Endodermal cell (in vitro differentiated cells): ENCODE measurements at regions not wholly inside any gene's neighbourhood (a gene's known extent, or its start where the extent isn't known, plus 50 kb on each side); places are given as distances from the start of the nearest gene placed in this dataset.

Experiments used
- DNase-seq: peaks from one replicate; pipeline ENCODE4 v3.0.0-alpha.2; 2017
- H3K27ac ChIP-seq: 2 replicates; pipeline ENCODE4 v1.5.1; 2013; ENCODE audit warnings: mild to moderate bottlenecking, low read depth, low read length, moderate library complexity
- H3K27me3 ChIP-seq: 2 replicates; pipeline ENCODE4 v1.6.1; 2013; ENCODE audit warnings: mild to moderate bottlenecking, low read length, moderate library complexity; ENCODE audit not compliant: insufficient read depth, control insufficient read depth, poor library complexity, severe bottlenecking
- H3K36me3 ChIP-seq: 2 replicates; pipeline ENCODE4 v1.7.0; 2013; ENCODE audit warnings: mild to moderate bottlenecking, low read length, moderate library complexity; ENCODE audit not compliant: control insufficient read depth, insufficient read depth
- H3K4me1 ChIP-seq: one replicate; pipeline ENCODE4 v1.7.0; 2013; ENCODE audit warnings: low read length; ENCODE audit not compliant: control insufficient read depth, insufficient read depth
- H3K4me3 ChIP-seq: 2 replicates; pipeline ENCODE4 v1.5.1; 2013; ENCODE audit warnings: mild to moderate bottlenecking, low read length, moderate library complexity
- H3K9ac ChIP-seq: 2 replicates; pipeline ENCODE4 v1.6.1; 2013; ENCODE audit warnings: mild to moderate bottlenecking, low read length, moderate library complexity; ENCODE audit not compliant: poor library complexity, severe bottlenecking; ENCODE audit errors: extremely low read depth
- H3K9me3 ChIP-seq: 2 replicates; pipeline ENCODE4 v1.6.1; 2013; ENCODE audit warnings: mild to moderate bottlenecking, low read length, moderate library complexity; ENCODE audit not compliant: control insufficient read depth
- H3K27ac Mint-ChIP-seq: 2 replicates; pipeline ENCODE4 v1.8.0; 2020; ENCODE audit warnings: mixed read lengths
- H3K27me3 Mint-ChIP-seq: 2 replicates; pipeline ENCODE4 v1.8.0; 2021; ENCODE audit warnings: mild to moderate bottlenecking, mixed read lengths; ENCODE audit not compliant: insufficient read depth
- H3K36me3 Mint-ChIP-seq: 2 replicates; pipeline ENCODE4 v1.8.0; 2020; ENCODE audit warnings: low read depth, mixed read lengths
- H3K4me1 Mint-ChIP-seq: 2 replicates; pipeline ENCODE4 v1.8.0; 2020; ENCODE audit warnings: mixed read lengths
- H3K4me3 Mint-ChIP-seq: 2 replicates; pipeline ENCODE4 v1.8.0; 2020; ENCODE audit warnings: mild to moderate bottlenecking, moderate library complexity, mixed read lengths
- H3K9me3 Mint-ChIP-seq: 2 replicates; pipeline ENCODE4 v1.8.0; 2020; ENCODE audit warnings: mild to moderate bottlenecking, mixed read lengths
- WGBS, 2 experiments: methylation state at CpG; one replicate each; pipeline versions ENCODE4 v1.1.5 to v1.1.7; 2013; ENCODE audit warnings: missing lambda C conversion rate in 2 of 2, mixed read lengths in 1 of 2; ENCODE audit not compliant: insufficient coverage in 1 of 2, insufficient read length in 1 of 2; 5-methylcytosine and 5-hydroxymethylcytosine counted together
- TF ChIP-seq, protein P1 (sequence below): fragments of 200-600 bp; sonication (generic); conservative IDR thresholded peaks from 2 replicates; pipeline ENCODE4 v1.5.0; 2021; ENCODE audit warnings: antibody characterized with exemption, mild to moderate bottlenecking

DNA sequence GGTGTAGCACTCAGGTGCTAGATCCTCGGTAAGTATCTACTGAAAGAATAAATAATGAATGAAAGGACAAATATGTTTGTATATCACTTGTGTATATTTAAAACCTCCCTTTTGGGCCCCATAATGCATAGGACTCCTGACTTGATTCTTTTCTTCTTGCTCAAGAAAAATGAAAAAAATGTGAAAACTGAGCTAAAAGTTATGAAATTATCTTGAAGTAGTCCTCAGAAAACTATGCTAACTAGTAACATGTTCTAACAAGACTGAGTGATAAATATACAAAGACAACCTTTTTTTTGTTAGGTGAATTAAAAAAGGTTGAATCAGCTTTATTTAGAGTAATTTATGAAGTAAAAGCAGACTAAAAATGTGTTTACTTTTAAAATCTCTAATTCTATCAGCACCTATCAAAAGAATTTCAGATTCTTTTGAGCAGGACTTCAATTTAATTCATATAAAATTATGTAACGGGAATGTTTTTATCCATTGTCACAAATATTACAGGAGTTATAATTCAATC lies 247.8 kb upstream of the JAG1 start:
- Mint-ChIP-seq H3K9me3 (peaks cover 6% of the 10 kb centered on the region), H3K4me3 (no peak overlapping the region), H3K27ac (no peak overlapping the region), H3K36me3 (no peaks in the 10 kb centered on the region), H3K4me1 (no peaks in the 10 kb centered on the region), H3K27me3 (no peaks in the 10 kb centered on the region)
- Histone ChIP-seq H3K27ac (no peak overlapping the region), H3K9ac (no peak overlapping the region), H3K9me3 (no peaks in the 10 kb centered on the region), H3K4me3 (no peak overlapping the region), H3K27me3 (no peaks in the 10 kb centered on the region), H3K36me3 (no peaks in the 10 kb centered on the region), H3K4me1 (no peaks in the 10 kb centered on the region)
- whole genome bisulfite sequencing, 2 experiments, result 100% methylated on average over 1 of the region's 2 CpGs; no CpG with 5 or more reads in 1 of the 2 experiments
- TF ChIP-seq, protein P1, sequence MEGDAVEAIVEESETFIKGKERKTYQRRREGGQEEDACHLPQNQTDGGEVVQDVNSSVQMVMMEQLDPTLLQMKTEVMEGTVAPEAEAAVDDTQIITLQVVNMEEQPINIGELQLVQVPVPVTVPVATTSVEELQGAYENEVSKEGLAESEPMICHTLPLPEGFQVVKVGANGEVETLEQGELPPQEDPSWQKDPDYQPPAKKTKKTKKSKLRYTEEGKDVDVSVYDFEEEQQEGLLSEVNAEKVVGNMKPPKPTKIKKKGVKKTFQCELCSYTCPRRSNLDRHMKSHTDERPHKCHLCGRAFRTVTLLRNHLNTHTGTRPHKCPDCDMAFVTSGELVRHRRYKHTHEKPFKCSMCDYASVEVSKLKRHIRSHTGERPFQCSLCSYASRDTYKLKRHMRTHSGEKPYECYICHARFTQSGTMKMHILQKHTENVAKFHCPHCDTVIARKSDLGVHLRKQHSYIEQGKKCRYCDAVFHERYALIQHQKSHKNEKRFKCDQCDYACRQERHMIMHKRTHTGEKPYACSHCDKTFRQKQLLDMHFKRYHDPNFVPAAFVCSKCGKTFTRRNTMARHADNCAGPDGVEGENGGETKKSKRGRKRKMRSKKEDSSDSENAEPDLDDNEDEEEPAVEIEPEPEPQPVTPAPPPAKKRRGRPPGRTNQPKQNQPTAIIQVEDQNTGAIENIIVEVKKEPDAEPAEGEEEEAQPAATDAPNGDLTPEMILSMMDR, result no peak
- DNase-seq, result no peak

DNA sequence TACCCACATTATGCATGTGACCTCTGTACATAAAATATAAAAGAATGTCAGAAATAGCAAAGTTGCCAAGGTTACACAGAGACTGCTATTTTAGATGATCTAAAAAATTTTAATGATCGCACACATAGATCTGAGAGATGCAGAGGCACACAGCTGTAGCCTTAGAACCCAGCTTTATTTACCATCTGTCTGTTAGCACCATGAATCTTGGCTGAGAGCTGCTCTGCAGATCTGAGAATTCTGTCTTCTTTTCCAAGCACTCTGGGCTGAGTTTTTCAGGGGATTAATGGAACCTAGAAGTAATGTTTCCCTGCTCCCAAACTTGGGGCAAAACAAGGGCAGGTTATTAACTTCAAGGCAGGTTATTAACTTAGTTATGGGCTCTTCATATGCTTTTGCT lies 248.7 kb upstream of the JAG1 start:
- 83 to 93% methylated on average over 1 of the region's 1 CpG for WGBS, 2 experiments
- Mint-ChIP-seq H3K4me3 (no peak overlapping the region), H3K27ac (no peak overlapping the region), H3K9me3 (no peaks in the 10 kb centered on the region), H3K36me3 (no peaks in the 10 kb centered on the region), H3K4me1 (no peaks in the 10 kb centered on the region), H3K27me3 (no peaks in the 10 kb centered on the region)
- Histone ChIP-seq H3K9me3 (no peaks in the 10 kb centered on the region), H3K9ac (no peak overlapping the region), H3K4me3 (no peak overlapping the region), H3K27me3 (no peaks in the 10 kb centered on the region), H3K27ac (no peak overlapping the region), H3K4me1 (no peaks in the 10 kb centered on the region), H3K36me3 (no peaks in the 10 kb centered on the region)
- TF ChIP-seq, protein P1, result no peak
- no peak for DNase-seq

DNA sequence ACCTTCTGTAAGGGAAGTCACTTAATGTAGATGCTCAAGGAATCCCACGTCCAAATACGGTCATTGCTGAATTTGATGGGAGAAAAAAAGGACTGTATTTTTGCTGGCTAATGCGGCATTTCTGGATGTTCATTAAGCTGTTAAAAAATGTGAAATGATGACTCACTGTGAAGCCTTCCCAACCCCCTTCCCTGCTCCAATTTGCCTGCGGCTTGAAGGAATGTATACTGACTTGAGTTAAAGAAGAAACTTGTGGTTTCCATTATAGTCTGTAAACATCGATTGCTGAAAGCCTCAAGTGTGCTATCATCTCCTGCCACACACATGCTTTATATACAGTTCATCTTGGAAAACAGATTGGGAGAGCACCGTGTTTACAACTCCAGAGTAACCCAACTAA lies 249.1 kb upstream of the JAG1 start:
- no peak overlapping the region for H3K9ac ChIP-seq
- no peaks in the 10 kb centered on the region for H3K9me3 Mint-ChIP-seq
- no peaks in the 10 kb centered on the region for H3K36me3 Mint-ChIP-seq
- H3K4me1 ChIP-seq, result no peaks in the 10 kb centered on the region
- no peaks in the 10 kb centered on the region for H3K9me3 ChIP-seq
- H3K4me3 Mint-ChIP-seq, result no peak overlapping the region
- no peak overlapping the region for H3K4me3 ChIP-seq
- no peak for DNase-seq
- no peak overlapping the region for H3K27ac Mint-ChIP-seq
- 89 to 92% methylated on average over 4 to 6 of the region's 6 CpGs for WGBS, 2 experiments
- TF ChIP-seq, protein P1, result no peak
- H3K36me3 ChIP-seq, result no peaks in the 10 kb centered on the region
- no peak overlapping the region for H3K27ac ChIP-seq
- H3K4me1 Mint-ChIP-seq, result no peaks in the 10 kb centered on the region
- no peaks in the 10 kb centered on the region for H3K27me3 Mint-ChIP-seq
- no peaks in the 10 kb centered on the region for H3K27me3 ChIP-seq
